Superior temporal gyrus (tissue), 1 donor: ENCODE measurements at regions not wholly inside any gene's neighbourhood (a gene's known extent, or its start where the extent isn't known, plus 50 kb on each side); places are given as distances from the start of the nearest gene placed in this dataset.
A peak's percentile ranks its signal among the peaks of the same experiment; 100 is the strongest.

Experiments
- DNase-seq: peaks from one replicate; pipeline ENCODE4 v3.0.0-alpha.2; 2016; ENCODE audit errors: extremely low spot score

GRCh38 chr5:38752012-38752536 is 93.7 kb upstream of the OSMR start:
- no peak for DNase-seq

GRCh38 chr5:38752622-38753021 is 93.2 kb upstream of the OSMR start:
- no peak for DNase-seq

- DNase-seq = no peak
Measured at GRCh38 chr5:38753141-38753540, 92.7 kb upstream of the OSMR start.

- no peak for DNase-seq
Measured at GRCh38 chr5:38753776-38754175, 92.0 kb upstream of the OSMR start.

GRCh38 chr5:38755181-38755580 is 90.6 kb upstream of the OSMR start:
- DNase-seq = no peak

- DNase-seq = no peak
Measured at GRCh38 chr5:38756068-38756467, 89.7 kb upstream of the OSMR start.

GRCh38 chr5:38757451-38758245 is 88.2 kb upstream of the OSMR start:
- DNase-seq = no peak

- DNase-seq = no peak
Measured at GRCh38 chr5:38758774-38759600, 86.8 kb upstream of the OSMR start.

- no peak for DNase-seq
Measured at GRCh38 chr5:38764937-38765391, 80.8 kb upstream of the OSMR start.

GRCh38 chr5:38765399-38765861 is 80.4 kb upstream of the OSMR start:
- DNase-seq = no peak

GRCh38 chr5:38766151-38766550 is 79.7 kb upstream of the OSMR start:
- no peak for DNase-seq

- DNase-seq = no peak
Measured at GRCh38 chr5:38768412-38769211, 77.2 kb upstream of the OSMR start.

GRCh38 chr5:38772471-38772870 is 73.3 kb upstream of the OSMR start:
- no peak for DNase-seq

GRCh38 chr5:38775218-38775840 is 70.5 kb upstream of the OSMR start:
- no peak for DNase-seq

GRCh38 chr5:38776149-38776896 is 69.5 kb upstream of the OSMR start:
- no peak for DNase-seq

- DNase-seq = no peak
Measured at GRCh38 chr5:38777111-38777510, 68.7 kb upstream of the OSMR start.

GRCh38 chr5:38780316-38780715 is 65.5 kb upstream of the OSMR start:
- DNase-seq = no peak

GRCh38 chr5:38780945-38781344 is 64.9 kb upstream of the OSMR start:
- DNase-seq = peak; percentile 84

GRCh38 chr5:38782180-38782835 is 63.5 kb upstream of the OSMR start:
- no peak for DNase-seq

GRCh38 chr5:38783011-38783561 is 62.7 kb upstream of the OSMR start:
- no peak for DNase-seq
